ENCODE measurements at regions not wholly inside any gene's neighbourhood (a gene's known extent, or its start where the extent isn't known, plus 50 kb on each side); places are given as distances from the start of the nearest gene placed in this dataset.

- DNase-seq (ENCODE audit: low read depth): no peak
Measured at GRCh38 chr9:72431036-72431435, 66.0 kb upstream of the ZFAND5 start.

GRCh38 chr9:72428329-72428728 lies 63.3 kb upstream of the ZFAND5 start:
- peak; percentile 6 for DNase-seq (ENCODE audit: low read depth)

GRCh38 chr9:72427801-72428200 lies 62.8 kb upstream of the ZFAND5 start:
- DNase-seq (ENCODE audit: low read depth): no peak

- no peak for DNase-seq (ENCODE audit: low read depth)
Measured at GRCh38 chr9:72424131-72424530, 59.1 kb upstream of the ZFAND5 start.

GRCh38 chr9:72422214-72422613 lies 57.2 kb upstream of the ZFAND5 start:
- no peak for DNase-seq (ENCODE audit: low read depth)

GRCh38 chr9:72420783-72421182 lies 55.8 kb upstream of the ZFAND5 start:
- DNase-seq (ENCODE audit: low read depth): no peak

- DNase-seq (ENCODE audit: low read depth): no peak
Measured at GRCh38 chr9:72415948-72416347, 50.9 kb upstream of the ZFAND5 start.

GRCh38 chr9:72415163-72415562 lies 50.2 kb upstream of the ZFAND5 start:
- DNase-seq (ENCODE audit: low read depth): no peak

All from ELR (cell line).